Heart left ventricle (tissue), 13 donors: ENCODE measurements at regions not wholly inside any gene's neighbourhood (a gene's known extent, or its start where the extent isn't known, plus 50 kb on each side); places are given as distances from the start of the nearest gene placed in this dataset.

Experiments used
- CTCF ChIP-seq, 12 donors: fragments of 200-600 bp; sonication (generic) in 4 of 12; IDR thresholded peaks; one replicate each; pipeline versions ENCODE4 v1.5.0 to v1.8.0; 2018 to 2022; ENCODE audit warnings: antibody characterized with exemption in 12 of 12, mild to moderate bottlenecking in 5 of 12
- POLR2A ChIP-seq, 2 donors: fragments of 450-650 bp; IDR thresholded peaks; one replicate each; pipeline ENCODE4 v1.6.1; 2017; ENCODE audit warnings: antibody characterized with exemption in 2 of 2, mild to moderate bottlenecking in 2 of 2, moderate library complexity in 2 of 2
- donor health status: ischemic (EF 13 %, LVEDD 7.1; RV severe dilation, severe dysfunction).
- donor health status: DM: no; HTN: yes; CAD: no.
- donor health status: DM: no; HTN: no; CAD: no.
- donor health status: ischemic (EF 25% LVEDD 6.9; RV normal size, moderate dysfunction).
- donor health status: ischemic (EF 25% LVEDD 5.7; RV mildly dilated, moderate dysfunction).
- donor health status: ischemic (EF 35%, LVEDD 5.7; RV mildly dilated, moderate dysfunction).
- donor health status: nonischemic (EF 11% LVEDD 7.7; RV severe dilation, severe dysfunction).
- donor health status: DM: yes; HTN: yes; CAD: no.
- donor health status: PGD.
- donor health status: ischemic (EF 29% LVEDD 5.4; RV normal size, mild dysfunction).
- donor health status: nonischemic (EF 23%, LVEDD 6.1; RV moderate dilation, normal function).

GRCh38 chr5:152315942-152316341, 89.1 kb downstream of the NMUR2 start:
- TF ChIP-seq CTCF (IDR thresholded peaks at IDR 0.05) = no peak
- no peak for TF ChIP-seq POLR2A (IDR thresholded peaks at IDR 0.05)
